ENCODE measurements at regions not wholly inside any gene's neighbourhood (a gene's known extent, or its start where the extent isn't known, plus 50 kb on each side); places are given as distances from the start of the nearest gene placed in this dataset.

- peak; percentile 26 for DNase-seq
Observed at GRCh38 chrX:39653691-39654090, 444.1 kb downstream of the BCOR start.

GRCh38 chrX:39654183-39654925, 443.4 kb downstream of the BCOR start:
- DNase-seq: no peak

DNA sequence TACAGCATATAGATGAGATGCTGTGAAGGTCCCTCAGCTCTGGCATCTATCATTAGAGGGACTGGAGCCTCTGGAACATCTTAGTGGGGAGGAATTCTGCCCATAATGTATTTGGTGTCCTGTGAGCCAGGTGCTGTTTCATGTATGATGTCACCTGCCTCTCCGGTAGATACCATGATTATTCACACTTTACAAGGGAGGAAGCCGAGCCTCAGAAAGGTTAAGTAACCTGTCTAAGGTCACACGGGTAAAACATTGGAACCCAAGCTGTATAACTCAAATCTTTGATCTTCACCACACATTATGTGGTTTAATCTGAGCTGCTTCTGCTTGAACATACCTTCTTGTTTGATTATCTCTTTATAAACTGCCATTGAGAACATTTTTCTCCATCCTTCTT, 442.8 kb downstream of the BCOR start:
- no peak for DNase-seq

DNA sequence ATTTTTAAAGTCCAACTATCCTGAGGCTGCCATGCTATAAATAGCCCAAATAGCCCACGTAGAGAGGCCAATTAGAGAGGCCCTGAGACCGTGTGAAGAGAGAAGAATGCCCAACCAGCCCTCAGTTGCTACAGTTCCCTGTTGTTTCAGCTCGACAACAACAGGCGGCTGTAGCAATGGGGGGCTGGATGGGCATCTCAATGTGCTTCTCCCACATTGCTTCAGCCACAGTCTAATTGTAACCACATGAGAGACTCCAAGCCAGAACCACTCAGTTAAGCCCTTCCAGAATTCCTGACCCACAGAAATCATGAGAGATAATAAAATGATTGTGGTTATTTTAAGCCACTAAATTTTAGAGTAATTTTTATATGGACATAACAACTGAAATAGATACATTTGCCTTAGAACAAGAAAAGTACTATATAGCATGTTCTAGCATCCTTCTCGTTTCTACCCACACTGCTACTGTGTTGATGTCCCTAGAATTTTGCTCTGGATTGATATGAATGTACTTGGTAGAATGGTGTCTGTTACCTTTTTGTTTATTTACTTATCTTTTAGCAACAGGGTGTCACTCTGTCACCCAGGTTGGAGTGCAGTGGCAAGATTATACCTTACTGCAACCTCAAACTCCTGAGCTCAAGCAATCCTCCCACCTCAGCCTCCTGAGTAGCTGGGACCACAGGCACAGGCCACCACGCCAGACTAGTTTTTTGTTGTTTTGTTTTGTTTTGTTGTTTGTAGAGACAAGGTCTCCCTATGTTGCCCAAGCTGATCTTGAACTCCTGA, 436.4 kb downstream of the BCOR start:
- no peak for DNase-seq

- no peak for DNase-seq
Observed at GRCh38 chrX:39665830-39666518, 431.8 kb downstream of the BCOR start.

- DNase-seq: no peak
Observed at GRCh38 chrX:39667191-39667590, 430.6 kb downstream of the BCOR start.

- DNase-seq: no peak
Observed at GRCh38 chrX:39667736-39668482, 429.8 kb downstream of the BCOR start.

DNA sequence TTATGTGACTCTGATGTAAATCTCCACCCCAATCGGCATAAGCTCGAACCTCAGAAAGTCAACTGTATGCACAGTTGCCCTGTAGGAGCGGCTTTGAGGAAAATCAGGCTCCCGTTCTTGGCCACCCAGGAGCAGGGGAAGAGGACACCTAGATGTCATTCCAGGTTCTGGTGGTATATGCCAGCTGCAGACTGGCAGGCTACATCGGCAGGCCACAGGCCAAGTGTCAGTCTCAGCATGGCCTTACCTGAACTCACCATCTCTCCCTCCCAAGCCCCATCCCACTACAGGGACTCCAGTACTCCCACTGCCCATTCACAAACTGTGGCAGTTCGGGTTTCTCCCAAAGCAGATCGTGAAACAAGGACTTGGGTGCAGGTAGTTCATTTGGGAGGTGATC, 428.1 kb downstream of the BCOR start:
- DNase-seq: no peak

DNA sequence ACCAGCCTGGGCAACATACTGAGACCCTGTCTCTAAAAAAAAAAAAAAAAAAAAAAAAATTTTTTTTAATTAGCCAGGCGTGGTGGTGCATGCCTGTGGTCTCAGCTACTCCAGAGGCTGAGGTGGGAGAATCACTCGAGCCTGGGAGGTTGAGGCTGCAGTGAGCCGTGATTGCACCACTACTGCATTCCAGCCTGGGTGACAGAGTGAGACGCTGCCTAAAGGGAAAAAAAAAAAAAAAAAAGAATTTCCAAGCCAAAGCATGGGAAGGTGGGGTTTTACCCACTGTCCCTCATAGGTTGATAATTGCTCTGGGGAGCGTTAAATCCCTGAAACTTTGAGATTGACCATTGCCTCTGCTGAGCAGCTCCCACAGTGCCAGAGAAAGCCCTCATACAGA, 427.5 kb downstream of the BCOR start:
- no peak for DNase-seq

DNA sequence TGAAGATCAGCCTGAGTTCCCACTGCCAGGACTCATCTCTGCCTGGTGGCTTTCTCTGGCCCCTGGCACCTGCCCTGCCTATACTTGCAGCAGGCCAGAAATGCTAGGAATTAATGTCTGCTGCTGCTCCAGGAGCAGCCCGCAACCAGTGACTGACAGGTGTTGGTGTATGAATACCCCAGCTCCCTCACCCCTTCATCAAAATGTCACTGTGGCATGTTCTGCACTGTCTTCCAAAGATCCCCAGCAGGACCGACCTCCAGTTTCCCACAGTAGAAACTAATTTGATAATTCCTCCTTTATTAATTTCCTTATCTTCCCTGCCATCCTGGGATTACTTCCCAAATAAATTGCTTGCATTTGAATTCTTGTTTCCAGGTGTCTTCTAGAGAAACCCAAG, 425.4 kb downstream of the BCOR start:
- no peak for DNase-seq

GRCh38 chrX:39674490-39675161, 423.1 kb downstream of the BCOR start:
- DNase-seq: no peak

- no peak for DNase-seq
Observed at GRCh38 chrX:39675162-39675553, 422.6 kb downstream of the BCOR start.

- DNase-seq: peak; percentile 28
Observed at GRCh38 chrX:39675619-39676018, 422.1 kb downstream of the BCOR start.

- no peak for DNase-seq
Observed at GRCh38 chrX:39676434-39676833, 421.3 kb downstream of the BCOR start.

DNA sequence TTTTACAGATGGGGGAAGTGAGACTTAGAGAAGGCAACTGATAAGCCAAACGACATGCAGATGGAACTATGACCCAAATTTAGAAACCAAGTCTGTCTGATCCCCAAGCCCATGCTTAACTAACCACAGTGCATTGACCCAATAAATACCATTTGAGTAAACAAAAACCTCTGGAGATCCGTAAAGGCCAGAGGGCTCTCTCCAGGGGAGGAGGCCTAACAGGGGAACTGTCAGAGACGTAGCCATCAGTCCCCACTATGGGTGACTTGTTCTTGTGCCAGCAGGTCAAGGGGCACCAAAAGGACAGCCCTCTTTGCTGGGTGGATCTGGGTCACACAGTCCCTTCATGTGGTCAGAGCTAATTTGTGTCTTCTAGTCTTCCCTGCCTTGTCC, 420.2 kb downstream of the BCOR start:
- DNase-seq: no peak

GRCh38 chrX:39677978-39678791, 419.6 kb downstream of the BCOR start:
- no peak for DNase-seq

DNA sequence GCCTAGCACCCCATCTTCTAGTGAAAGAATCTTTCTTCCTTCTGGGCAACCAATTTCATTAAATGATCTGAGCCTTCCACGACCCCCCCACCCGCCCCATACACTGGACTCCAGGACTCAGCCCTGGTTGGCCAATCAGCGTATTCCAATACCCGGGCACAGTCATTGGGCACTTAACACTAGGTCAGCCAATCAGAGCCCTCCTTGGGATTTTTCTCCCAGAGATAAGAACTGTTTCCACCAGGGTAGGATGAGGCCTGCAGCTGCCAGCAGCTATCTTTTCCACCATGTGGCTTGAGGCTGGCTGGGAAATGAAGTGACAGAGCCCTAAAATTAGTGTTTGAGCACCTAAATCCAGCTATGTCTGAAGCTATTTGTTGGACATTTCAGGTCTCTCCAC, 418.8 kb downstream of the BCOR start:
- DNase-seq: no peak

DNA sequence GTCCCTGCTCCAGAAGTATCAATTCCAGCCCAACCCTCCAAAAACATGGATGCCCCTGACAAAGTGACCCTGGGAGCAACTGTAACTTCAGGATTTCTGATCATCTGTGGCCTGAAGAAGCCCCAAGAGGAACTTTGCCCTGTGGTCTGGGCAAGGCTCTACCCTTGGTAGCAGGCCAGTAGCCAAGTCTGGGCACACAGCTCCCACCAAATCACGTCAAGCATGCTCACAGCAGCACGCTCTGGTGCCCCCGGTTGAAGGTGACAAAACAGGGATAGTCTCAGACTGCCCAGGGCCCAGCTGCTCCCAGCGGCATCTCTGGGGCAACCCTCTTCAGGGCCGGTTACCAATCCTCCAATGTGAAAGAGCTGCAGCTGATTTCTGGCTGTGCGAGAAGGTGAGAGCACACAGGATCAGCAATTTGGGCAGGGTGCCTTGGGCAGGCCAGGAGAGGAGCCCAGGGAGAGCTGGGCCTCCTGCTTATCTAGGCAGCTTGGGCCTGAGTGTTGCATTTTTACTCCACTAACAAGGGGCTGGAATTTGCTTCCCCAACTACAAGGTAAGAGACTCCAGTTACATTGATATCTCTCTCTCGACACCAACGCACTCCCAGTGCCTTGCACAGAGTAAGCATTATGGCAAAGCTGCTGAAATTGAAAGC, 418.1 kb downstream of the BCOR start:
- DNase-seq: no peak

- no peak for DNase-seq
Observed at GRCh38 chrX:39681885-39682284, 415.9 kb downstream of the BCOR start.

GRCh38 chrX:39682778-39683177, 415.0 kb downstream of the BCOR start:
- no peak for DNase-seq

DNA sequence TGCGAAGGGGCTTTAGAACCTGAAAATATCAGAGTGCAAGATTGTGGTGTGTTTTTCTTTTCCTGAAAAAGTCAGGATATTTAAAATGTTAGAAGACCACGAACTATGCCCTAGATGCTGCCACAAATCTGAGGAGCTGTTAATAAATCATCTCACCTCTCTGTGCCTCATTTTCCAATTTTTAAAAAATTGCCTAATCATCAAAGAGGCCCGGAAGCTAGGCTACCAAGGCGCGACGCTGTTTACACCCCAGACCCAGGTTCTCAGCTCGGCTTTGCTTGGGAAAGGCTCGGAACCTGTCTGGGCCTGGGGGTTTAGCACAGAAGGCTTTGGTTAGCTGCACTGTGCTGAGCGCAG, 409.6 kb downstream of the BCOR start:
- DNase-seq: no peak
